HEK293 (cell line): ENCODE measurements at regions not wholly inside any gene's neighbourhood (a gene's known extent, or its start where the extent isn't known, plus 50 kb on each side); places are given as distances from the start of the nearest gene placed in this dataset.

Source experiments
- CTCF ChIA-PET: fragments of 350-600 bp; formaldehyde crosslinking; extraction: SDS; loops from one replicate; lab custom pipeline; 2021; ENCODE audit warnings: antibody characterized with exemption; lab: Yijun Ruan, JAX
- POLR2A ChIA-PET: fragments of 300-600 bp; formaldehyde crosslinking; extraction: SDS; loops from one replicate; lab custom pipeline; 2020; ENCODE audit warnings: antibody characterized with exemption, inconsistent platforms; lab: Yijun Ruan, JAX
- H3K27ac ChIP-seq: fragments of 200-500 bp; sonication (Bioruptor generic); 2 replicates; pipeline ENCODE4 v1.5.1; 2014; ENCODE audit warnings: low read depth, low read length, control low read depth, inconsistent platforms; ENCODE audit errors: extremely low read depth
- H3K36me3 ChIP-seq, 2 experiments: fragments of 200-500 bp in 1 of 2; sonication (Bioruptor generic) in 1 of 2; 1 replicate in 1 of 2; 2 replicates in 1 of 2; pipeline ENCODE4 v1.5.1; 2014 to 2017; ENCODE audit warnings: inconsistent platforms in 2 of 2, low read length in 2 of 2; ENCODE audit not compliant: control insufficient read depth in 2 of 2, insufficient read depth in 1 of 2
- H3K4me1 ChIP-seq: fragments of 200-500 bp; sonication (Bioruptor generic); 2 replicates; pipeline ENCODE4 v1.5.1; 2014; ENCODE audit warnings: mild to moderate bottlenecking, low read length, inconsistent platforms; ENCODE audit not compliant: control insufficient read depth, insufficient read depth
- H3K4me3 ChIP-seq: 2 replicates; pipeline ENCODE4 v1.5.1; 2011; ENCODE audit warnings: low read depth, mild to moderate bottlenecking, control low read depth, low read length, moderate library complexity
- H3K9me3 ChIP-seq: fragments of 200-500 bp; sonication (Bioruptor generic); 2 replicates; pipeline ENCODE4 v1.5.1; 2014; ENCODE audit warnings: low read depth, low read length, inconsistent platforms; ENCODE audit not compliant: control insufficient read depth, insufficient read depth
- BCL11B ChIP-seq: fragments of 450-650 bp; formaldehyde crosslinking; IDR thresholded peaks from 2 replicates; pipeline ENCODE4 v1.5.1; 2016; ENCODE audit warnings: low read depth, missing biosample characterization, missing genetic modification characterization
- HOXA7 ChIP-seq: sonication (generic); formaldehyde crosslinking; IDR thresholded peaks from 2 replicates; pipeline ENCODE4 v1.8.1; 2022; ENCODE audit warnings: missing genetic modification reagents, borderline replicate concordance
- TCF7L2 ChIP-seq: IDR thresholded peaks from 2 replicates; pipeline ENCODE4 v1.6.1; 2011; ENCODE audit warnings: low read depth, mild to moderate bottlenecking, inconsistent platforms, low read length, moderate library complexity, borderline replicate concordance
- ZBTB26 ChIP-seq: fragments of 450-650 bp; formaldehyde crosslinking; optimal IDR thresholded peaks from 2 replicates; pipeline ENCODE3; 2016; ENCODE audit warnings: missing biosample characterization, mild to moderate bottlenecking, missing genetic modification characterization
- ZFP3 ChIP-seq: fragments of 450-650 bp; formaldehyde crosslinking; IDR thresholded peaks from 2 replicates; pipeline ENCODE4 v1.5.1; 2016; ENCODE audit warnings: low read depth, missing biosample characterization, missing genetic modification characterization
- ZNF140 ChIP-seq: fragments of 450-650 bp; formaldehyde crosslinking; IDR thresholded peaks from 2 replicates; pipeline ENCODE4 v1.5.1; 2016; ENCODE audit warnings: missing biosample characterization, missing genetic modification characterization
- ZNF175 ChIP-seq: fragments of 450-650 bp; formaldehyde crosslinking; IDR thresholded peaks from 2 replicates; pipeline ENCODE4 v1.5.1; 2016; ENCODE audit warnings: missing biosample characterization, missing genetic modification characterization
- ZNF184 ChIP-seq: fragments of 450-650 bp; IDR thresholded peaks from 2 replicates; pipeline ENCODE4 v1.5.1; 2018; ENCODE audit warnings: missing biosample characterization, mild to moderate bottlenecking, missing genetic modification characterization
- ZNF23 ChIP-seq: fragments of 450-650 bp; formaldehyde crosslinking; IDR thresholded peaks from 2 replicates; pipeline ENCODE4 v1.5.1; 2016; ENCODE audit warnings: missing biosample characterization, missing genetic modification characterization, borderline replicate concordance
- ZNF341 ChIP-seq: fragments of 450-650 bp; formaldehyde crosslinking; IDR thresholded peaks from 2 replicates; pipeline ENCODE4; 2016; ENCODE audit warnings: low read depth, missing biosample characterization, missing genetic modification characterization
- ZNF404 ChIP-seq: fragments of 450-650 bp; formaldehyde crosslinking; IDR thresholded peaks from 2 replicates; pipeline ENCODE4 v1.5.1; 2017; ENCODE audit warnings: missing biosample characterization, missing genetic modification characterization
- ZNF423 ChIP-seq: fragments of 450-650 bp; formaldehyde crosslinking; IDR thresholded peaks from 2 replicates; pipeline ENCODE4 v1.5.1; 2016; ENCODE audit warnings: missing biosample characterization, missing genetic modification characterization
- ZNF510 ChIP-seq: fragments of 450-650 bp; formaldehyde crosslinking; IDR thresholded peaks from 2 replicates; pipeline ENCODE4 v1.5.1; 2018; ENCODE audit warnings: mild to moderate bottlenecking, missing genetic modification characterization, missing biosample characterization; ENCODE audit not compliant: insufficient replicate concordance
- ZNF521 ChIP-seq: fragments of 450-650 bp; formaldehyde crosslinking; IDR thresholded peaks from 2 replicates; pipeline ENCODE4 v1.5.1; 2017; ENCODE audit warnings: missing biosample characterization, mild to moderate bottlenecking, missing genetic modification characterization
- ZNF560 ChIP-seq: fragments of 450-650 bp; formaldehyde crosslinking; IDR thresholded peaks from 2 replicates; pipeline ENCODE4 v1.5.1; 2017; ENCODE audit warnings: missing biosample characterization, missing genetic modification characterization, borderline replicate concordance
- ZNF624 ChIP-seq: fragments of 450-650 bp; formaldehyde crosslinking; IDR thresholded peaks from 2 replicates; pipeline ENCODE4 v1.5.1; 2017; ENCODE audit warnings: missing biosample characterization, missing genetic modification characterization
- ZNF639 ChIP-seq: fragments of 450-650 bp; formaldehyde crosslinking; IDR thresholded peaks from 2 replicates; pipeline ENCODE4 v1.5.1; 2016; ENCODE audit warnings: missing biosample characterization, missing genetic modification characterization
- ZSCAN16 ChIP-seq: fragments of 450-650 bp; formaldehyde crosslinking; IDR thresholded peaks from 2 replicates; pipeline ENCODE4 v1.5.1; 2016; ENCODE audit warnings: missing biosample characterization, missing genetic modification characterization
- ZSCAN18 ChIP-seq: fragments of 450-650 bp; formaldehyde crosslinking; IDR thresholded peaks from 2 replicates; pipeline ENCODE4 v1.5.1; 2016; ENCODE audit warnings: missing biosample characterization, missing genetic modification characterization

- TF ChIP-seq ZBTB26 (tag by site-specific recombination) (no peak), ZNF624 (tag by site-specific recombination) (no peak)
Measured at GRCh38 chr10:131450216-131450765, 138.8 kb upstream of the TCERG1L start (continued).

- no peaks in the 10 kb centered on the region for H3K9me3 ChIP-seq
- no peak overlapping the region for H3K27ac ChIP-seq
- TF ChIP-seq HOXA7, result no peak
- no peak for TF ChIP-seq ZNF510 (tag by site-specific recombination)
- TF ChIP-seq ZNF423 (tag by site-specific recombination), result no peak
- TF ChIP-seq ZNF639, result no peak
- TF ChIP-seq ZNF140 (tag by site-specific recombination), result no peak
- TF ChIP-seq ZNF175 (tag by site-specific recombination), result no peak
- TF ChIP-seq TCF7L2, result no peak
- TF ChIP-seq ZSCAN18, result no peak
- TF ChIP-seq, all 188 proteins: peak for 0
- ChIA-PET CTCF (no interaction called here), POLR2A (no interaction called here)
- Histone ChIP-seq H3K36me3 (no peaks in the 10 kb centered on the region), H3K4me1 (no peaks in the 10 kb centered on the region), H3K4me3 (no peak overlapping the region)
Measured at GRCh38 chr10:131451407-131452015, 140.0 kb upstream of the TCERG1L start.

- H3K36me3 ChIP-seq, result no peaks in the 10 kb centered on the region
- CTCF ChIA-PET, result interaction anchor here (0.6 to 1.5 kb wide), 11 partner anchors 10 to 1792 kb away, joined by 3 to 10 read pairs (median 4); no protein-coding TSS in a partner anchor
- TF ChIP-seq ZNF184 (tag by site-specific recombination) (no peak), ZNF521 (tag by site-specific recombination) (no peak), BCL11B (tag by site-specific recombination) (no peak), ZNF560 (tag by site-specific recombination) (no peak), ZSCAN16 (tag by site-specific recombination) (no peak), ZNF23 (tag by site-specific recombination) (no peak), ZNF404 (tag by site-specific recombination) (no peak), ZFP3 (tag by site-specific recombination) (no peak), ZNF341 (tag by site-specific recombination) (no peak)
- H3K27ac ChIP-seq, result no peak overlapping the region
- POLR2A ChIA-PET, result no interaction called here
- no peaks in the 10 kb centered on the region for H3K9me3 ChIP-seq
- H3K4me1 ChIP-seq, result no peaks in the 10 kb centered on the region
- H3K4me3 ChIP-seq, result no peak overlapping the region
Measured at GRCh38 chr10:131452926-131453720, 141.6 kb upstream of the TCERG1L start.
